OCI-LY1 (cell line): ENCODE measurements at regions not wholly inside any gene's neighbourhood (a gene's known extent, or its start where the extent isn't known, plus 50 kb on each side); places are given as distances from the start of the nearest gene placed in this dataset.
"Not testable (repeated sequence)": the region's sequence is repeated elsewhere in the genome, so short reads cannot be mapped to it uniquely, and the experiment has no call there.

Experiments
- CTCF ChIP-seq: fragments of 200-600 bp; sonication (generic), shearing (Covaris generic); IDR thresholded peaks from 2 replicates; pipeline ENCODE4 v1.5.1; 2017; ENCODE audit warnings: mild to moderate bottlenecking, antibody characterized with exemption, low read length, moderate library complexity, mixed read lengths
- EZH2 ChIP-seq: fragments of 200-600 bp; sonication (generic), shearing (Covaris generic); IDR thresholded peaks from 2 replicates; pipeline ENCODE4 v1.8.0; 2017; ENCODE audit warnings: borderline replicate concordance, mixed run types, mild to moderate bottlenecking, antibody characterized with exemption, low read length, moderate library complexity, mixed read lengths

GRCh38 chr7:35921338-35921737 is 120.5 kb downstream of the SEPTIN7 start:
- TF ChIP-seq CTCF, EZH2: not testable (repeated sequence)
